ENCODE measurements at regions not wholly inside any gene's neighbourhood (a gene's known extent, or its start where the extent isn't known, plus 50 kb on each side); places are given as distances from the start of the nearest gene placed in this dataset.
A peak's percentile ranks its signal among the peaks of the same experiment; 100 is the strongest.

DNA sequence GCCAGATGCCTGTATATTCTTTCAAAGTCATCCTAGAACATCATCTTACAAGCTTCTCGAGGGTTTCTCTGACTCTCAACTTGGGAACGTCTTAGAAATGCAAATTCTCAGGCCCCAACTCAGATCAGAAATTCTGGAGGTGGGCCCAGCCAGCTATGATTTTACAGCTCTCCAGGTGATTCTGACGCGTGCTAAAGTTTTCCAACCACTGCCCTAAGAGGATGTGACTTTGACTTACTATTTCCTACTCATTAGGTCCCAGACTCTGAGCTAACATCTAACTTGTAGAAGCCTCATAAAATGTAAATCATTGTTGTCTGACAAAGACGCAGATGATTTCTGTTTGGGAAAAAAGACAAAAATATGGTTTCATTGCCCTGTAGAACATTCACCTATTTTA, 61.1 kb downstream of the IRAG1 start:
- TF ChIP-seq CTCF (IDR thresholded peaks at IDR 0.05 in 8 of 11, conservative IDR thresholded peaks at IDR 0.05 in 3 of 11) (no peak), POLR2A (IDR thresholded peaks at IDR 0.05) (no peak), POLR2AphosphoS5 (IDR thresholded peaks at IDR 0.05) (no peak)
- peaks cover 0 to 18% (median 11%) of the 10 kb centered on the region in 6 donors for H3K4me1 ChIP-seq
- intact Hi-C loops (cut with DNase I; ENCODE audit: low total_unique reads), result no loop called here
- no peak overlapping the region for H3K27ac ChIP-seq
- WGBS, 5 donors, result 67 to 78% (median 71%) methylated on average over 5 of the region's 5 CpGs
- H3K27me3 ChIP-seq (replicated peaks in 1 of 7), result no peaks in the 10 kb centered on the region
- H3K9me3 ChIP-seq, result no peaks in the 10 kb centered on the region
- no peak overlapping the region for H3K4me3 ChIP-seq
- H3K36me3 ChIP-seq, result peaks cover 0 to 4% (median 0%) of the 10 kb centered on the region in 6 donors
- DNase-seq, result no peak

DNA sequence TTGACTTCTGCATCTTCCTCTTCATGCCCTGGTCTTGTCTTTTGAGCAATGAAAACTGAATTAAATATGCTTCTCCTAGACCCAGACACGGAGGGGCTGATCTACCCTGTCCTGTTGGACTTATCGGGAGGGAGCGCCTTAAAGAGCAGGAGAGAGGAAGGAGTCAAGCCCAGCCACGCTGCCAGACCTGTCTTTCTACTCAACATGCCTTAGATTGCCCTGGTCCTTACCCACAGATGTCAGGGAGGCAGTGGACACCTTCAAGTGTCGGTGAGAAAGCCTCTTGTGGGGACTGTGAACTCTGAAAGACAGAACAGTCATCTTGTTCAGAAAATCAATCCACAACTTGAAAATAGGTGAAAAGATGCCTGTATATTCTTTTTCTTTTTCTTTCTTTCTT, 61.8 kb downstream of the IRAG1 start:
- Histone ChIP-seq H3K4me1 (peaks cover 0 to 18% (median 11%) of the 10 kb centered on the region in 6 donors), H3K36me3 (peaks cover 0 to 4% (median 0%) of the 10 kb centered on the region in 6 donors), H3K27me3 (replicated peaks in 1 of 7) (no peaks in the 10 kb centered on the region), H3K9me3 (no peaks in the 10 kb centered on the region), H3K4me3 (no peak overlapping the region), H3K27ac (no peak overlapping the region)
- intact Hi-C loops (cut with DNase I; ENCODE audit: low total_unique reads), result no loop called here
- WGBS, 5 donors, result 87 to 97% (median 94%) methylated on average over 5 of the region's 5 CpGs
- TF ChIP-seq POLR2A (IDR thresholded peaks at IDR 0.05), result no peak
- no peak for TF ChIP-seq POLR2AphosphoS5 (IDR thresholded peaks at IDR 0.05)
- no peak for TF ChIP-seq CTCF (IDR thresholded peaks at IDR 0.05 in 8 of 11, conservative IDR thresholded peaks at IDR 0.05 in 3 of 11)
- no peak for DNase-seq

- peak overlapping the region in 4 of 8 donors; percentile 11 to 64 (median 22) for H3K27ac ChIP-seq
- H3K27me3 ChIP-seq (replicated peaks in 1 of 7), result no peaks in the 10 kb centered on the region
- no peak for TF ChIP-seq CTCF (IDR thresholded peaks at IDR 0.05 in 8 of 11, conservative IDR thresholded peaks at IDR 0.05 in 3 of 11)
- no peak for TF ChIP-seq POLR2A (IDR thresholded peaks at IDR 0.05)
- no peak for TF ChIP-seq POLR2AphosphoS5 (IDR thresholded peaks at IDR 0.05)
- intact Hi-C loops (cut with DNase I; ENCODE audit: low total_unique reads), result no loop called here
- WGBS, 5 donors, result 83 to 96% (median 89%) methylated on average over 13 of the region's 13 CpGs
- no peaks in the 10 kb centered on the region for H3K9me3 ChIP-seq
- H3K36me3 ChIP-seq, result peaks cover 0 to 4% (median 0%) of the 10 kb centered on the region in 6 donors
- H3K4me1 ChIP-seq, result peaks cover 1 to 37% (median 27%) of the 10 kb centered on the region in 6 donors
- H3K4me3 ChIP-seq, result no peak overlapping the region
- no peak for DNase-seq
Observed at GRCh38 chr11:10629411-10630002, 61.0 kb upstream of the LYVE1 start.

- no peaks in the 10 kb centered on the region for H3K27me3 ChIP-seq (replicated peaks in 1 of 7)
- peaks cover 10 to 45% (median 35%) of the 10 kb centered on the region in 6 donors for H3K4me1 ChIP-seq
- peaks cover 0 to 4% (median 0%) of the 10 kb centered on the region in 6 donors for H3K36me3 ChIP-seq
- intact Hi-C loops (cut with DNase I; ENCODE audit: low total_unique reads), result no loop called here
- H3K9me3 ChIP-seq, result no peaks in the 10 kb centered on the region
- TF ChIP-seq POLR2AphosphoS5 (IDR thresholded peaks at IDR 0.05) (peak in 2 of 3 donors; percentile 44 to 53), CTCF (IDR thresholded peaks at IDR 0.05 in 8 of 11, conservative IDR thresholded peaks at IDR 0.05 in 3 of 11) (no peak), POLR2A (IDR thresholded peaks at IDR 0.05) (no peak)
- DNase-seq, result peak; percentile 92
- 60 to 70% (median 65%) methylated on average over 9 to 10 of the region's 10 CpGs for WGBS, 5 donors
- no peak overlapping the region for H3K4me3 ChIP-seq
- peak overlapping the region in 5 of 8 donors; percentile 6 to 64 (median 14) for H3K27ac ChIP-seq
Observed at GRCh38 chr11:10628508-10629236, 60.2 kb upstream of the LYVE1 start.

All from spleen (tissue), 11 donors.